ELF-1 (cell line): ENCODE measurements at regions not wholly inside any gene's neighbourhood (a gene's known extent, or its start where the extent isn't known, plus 50 kb on each side); places are given as distances from the start of the nearest gene placed in this dataset.
"Not testable (repeated sequence)": the region's sequence is repeated elsewhere in the genome, so short reads cannot be mapped to it uniquely, and the experiment has no call there.

Source experiments
- DNase-seq: peaks from one replicate; pipeline ENCODE4 v3.0.0-alpha.2; 2016; ENCODE audit warnings: low read depth, low spot score

DNA sequence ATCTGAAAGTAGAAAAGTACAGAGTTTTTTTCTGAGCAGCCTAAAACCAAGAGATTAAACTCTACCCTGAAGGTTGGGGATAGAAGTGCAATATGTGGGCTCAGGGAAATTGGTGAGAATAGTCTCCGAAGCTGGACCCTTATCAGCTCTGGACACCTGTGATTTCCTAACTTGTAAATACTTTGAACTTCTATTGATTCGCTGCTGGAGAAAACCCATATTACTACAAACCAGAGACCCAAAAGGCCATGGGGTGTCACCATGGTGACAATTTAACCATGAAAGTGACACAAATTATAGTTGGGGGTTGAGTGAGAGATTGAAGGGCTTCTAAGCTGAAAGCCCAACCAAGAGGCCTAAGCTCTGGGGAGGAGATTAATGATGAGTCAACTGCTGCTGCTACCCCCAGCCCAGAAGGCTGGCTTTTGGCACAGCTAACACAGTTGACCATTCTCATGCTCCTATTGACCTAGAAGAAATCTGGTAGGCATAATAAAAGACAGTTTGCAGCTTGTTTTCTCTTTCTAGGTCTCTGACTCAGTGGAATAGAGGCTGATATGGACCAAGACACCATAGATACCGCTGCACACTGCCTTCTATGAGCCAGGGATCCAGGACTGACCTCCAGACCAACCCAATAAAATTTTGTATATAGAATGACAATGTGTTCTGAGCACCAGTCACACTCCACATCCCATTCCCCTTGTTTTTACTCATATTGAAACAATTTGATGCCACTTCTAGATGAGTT, 131.9 kb upstream of the FNDC3A start:
- peak; percentile 23 for DNase-seq

DNA sequence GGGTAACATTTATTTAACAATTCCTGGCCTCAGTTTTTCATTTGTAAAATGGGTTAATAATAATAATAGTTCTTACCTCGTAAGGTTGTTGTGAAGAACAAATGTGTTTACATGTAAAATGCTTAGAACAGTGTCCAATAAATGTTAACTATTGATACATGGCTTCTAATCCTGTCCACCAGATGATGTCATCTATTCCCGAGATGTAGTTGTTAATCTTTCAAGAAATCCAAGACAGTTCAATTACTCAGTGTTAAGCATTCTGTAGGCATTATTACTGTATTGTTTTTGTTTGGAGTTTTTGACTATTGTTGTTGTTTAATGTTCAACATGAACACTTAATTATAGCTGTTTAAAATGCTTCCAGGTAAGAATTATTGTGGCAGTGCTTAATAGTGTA, 131.0 kb upstream of the FNDC3A start:
- DNase-seq = no peak

DNA sequence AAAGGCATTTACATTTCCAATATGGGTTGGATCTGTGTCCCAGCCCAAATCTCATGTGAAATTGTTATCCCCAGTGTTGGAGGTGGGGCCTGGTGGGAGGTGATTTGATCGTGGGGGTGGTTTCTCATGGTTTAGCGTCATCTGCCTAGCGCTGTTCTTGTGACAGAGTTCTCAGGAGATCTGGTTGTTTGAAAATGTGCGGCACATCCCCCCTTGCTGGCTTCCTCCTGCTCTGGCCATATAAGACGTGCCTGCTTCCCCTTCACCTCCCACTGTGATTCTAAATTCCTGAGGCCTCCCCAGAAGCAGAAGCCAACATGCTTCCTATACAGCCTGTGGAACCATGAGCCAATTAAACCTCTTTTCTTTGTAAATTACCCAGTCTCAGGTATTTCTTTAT, 126.2 kb upstream of the FNDC3A start:
- DNase-seq = no peak

DNA sequence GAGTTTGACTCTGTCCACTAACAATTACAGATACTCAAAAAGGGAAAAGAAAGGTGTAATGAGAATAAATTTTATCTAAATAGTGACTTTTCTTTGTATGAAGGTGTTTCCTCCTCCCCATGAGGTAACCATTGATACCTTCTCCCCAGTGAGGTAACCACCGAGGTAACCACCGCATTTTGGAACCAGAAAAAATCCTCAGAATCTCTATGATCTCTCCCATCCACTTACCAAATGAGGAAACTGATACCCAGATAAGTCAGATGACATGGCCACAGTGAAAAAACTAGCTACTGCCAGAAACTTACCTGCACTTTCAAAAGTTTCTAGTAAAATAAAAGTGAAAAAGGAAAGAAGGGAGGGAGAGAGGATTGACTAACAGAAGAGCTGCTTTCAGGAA, 124.0 kb upstream of the FNDC3A start:
- no peak for DNase-seq

DNA sequence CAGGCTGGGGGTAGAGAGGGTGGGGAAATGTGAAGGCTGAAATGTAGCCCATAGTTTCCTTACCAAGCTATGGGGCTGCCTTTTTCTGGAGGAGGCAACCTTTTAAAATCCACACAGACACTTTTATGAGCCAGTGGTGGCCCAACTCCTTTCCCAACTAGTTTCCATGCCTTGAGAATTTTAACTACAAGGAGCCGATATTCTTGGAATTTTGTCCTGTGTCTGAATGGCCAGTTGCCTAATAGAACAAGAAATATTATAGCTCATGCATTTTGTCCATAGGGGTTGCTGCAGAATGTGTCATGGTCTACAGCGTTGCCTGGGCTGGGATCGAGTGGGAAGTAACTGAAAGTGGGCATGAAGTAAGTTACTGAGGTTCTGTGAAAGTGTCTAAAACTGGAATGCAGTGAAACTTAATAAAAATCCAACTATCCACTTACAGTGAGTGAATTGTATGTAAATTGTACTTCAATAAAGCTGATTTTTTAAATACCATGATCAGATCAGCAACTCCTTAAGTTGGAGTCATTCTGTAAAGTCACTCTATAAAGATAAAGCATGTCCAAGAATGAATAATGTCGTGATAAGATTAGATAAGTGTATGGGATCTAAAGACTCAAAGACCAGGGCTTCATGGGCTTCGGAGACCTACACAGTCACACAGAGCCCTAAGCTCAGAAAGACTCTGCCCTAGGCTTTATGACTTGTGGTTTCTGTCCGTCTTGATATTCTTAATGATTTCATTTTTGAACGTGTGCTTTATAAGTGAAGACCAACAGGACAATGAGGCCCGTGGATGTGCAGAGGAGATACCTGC, 122.6 kb upstream of the FNDC3A start:
- DNase-seq = no peak

DNA sequence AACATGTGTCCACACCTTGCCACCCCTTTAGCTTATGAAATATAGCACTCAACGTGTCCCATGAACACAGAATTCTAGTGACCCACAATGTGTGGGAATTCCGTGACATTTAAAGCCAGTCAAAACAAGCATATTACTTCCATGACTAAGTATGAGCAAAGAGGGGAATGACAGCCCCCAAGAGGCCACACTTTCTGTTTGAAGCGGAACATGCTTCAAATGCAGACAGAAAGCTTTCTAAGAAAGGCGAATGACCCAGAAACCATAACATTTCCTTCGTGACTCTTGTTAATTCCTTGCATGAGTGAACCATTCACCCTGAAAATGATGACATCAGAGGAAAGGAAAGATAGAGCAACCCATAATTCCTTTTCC, 122.0 kb upstream of the FNDC3A start:
- no peak for DNase-seq

DNA sequence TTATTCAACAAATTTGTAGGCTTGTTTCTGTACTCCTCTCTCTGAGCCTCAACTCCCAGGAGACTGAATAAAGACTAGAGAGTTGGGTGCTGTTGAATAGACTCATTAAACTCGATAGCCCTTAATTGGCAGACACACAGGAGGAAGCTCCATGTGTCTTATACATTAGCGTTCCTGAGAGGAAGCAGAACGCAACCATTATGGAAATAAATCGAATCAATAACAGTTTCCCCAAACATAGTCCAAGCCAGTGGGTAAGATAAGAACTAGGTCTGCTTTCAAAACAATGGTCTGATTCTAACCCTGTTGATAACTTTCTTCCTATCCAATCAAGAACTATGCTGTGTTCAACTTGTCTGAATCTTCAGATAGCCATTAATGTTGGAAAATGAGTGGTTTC, 118.1 kb upstream of the FNDC3A start:
- DNase-seq = no peak

DNA sequence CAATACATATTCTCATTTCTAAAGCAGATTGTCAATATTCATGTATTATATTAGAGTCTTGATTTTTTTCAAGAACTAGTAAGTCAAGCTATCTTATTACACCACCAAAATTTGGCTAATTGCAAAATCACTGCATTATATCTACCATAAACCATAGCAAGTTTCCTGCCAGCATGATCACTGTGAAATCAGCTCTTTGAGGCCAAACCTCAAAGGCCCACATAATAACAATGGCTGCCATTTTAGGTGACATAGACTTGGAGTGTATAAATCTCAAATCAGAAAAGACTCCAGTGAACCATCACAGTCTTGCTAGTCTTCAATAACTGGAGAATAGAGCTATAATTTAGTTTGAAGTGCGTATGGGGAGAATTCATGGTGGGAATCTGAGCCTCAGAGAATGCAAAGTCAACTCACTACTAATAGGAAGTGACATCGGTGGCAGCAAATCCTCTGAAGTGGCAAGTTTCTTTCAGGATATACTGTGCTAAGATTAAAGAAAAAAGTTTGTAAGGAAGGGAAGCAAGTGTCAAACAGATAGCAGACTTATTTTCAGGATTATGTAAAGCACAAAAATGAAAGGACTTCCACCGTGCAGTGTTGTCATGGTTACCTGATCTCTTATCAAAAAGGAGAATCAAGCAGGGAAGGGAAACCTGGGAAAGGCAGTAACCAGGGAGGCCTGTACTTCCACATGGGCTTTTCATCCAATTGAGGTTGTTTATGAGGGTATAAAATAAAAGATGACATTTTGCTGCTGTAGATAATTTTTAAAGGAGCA, 117.4 kb upstream of the FNDC3A start:
- DNase-seq = no peak

DNA sequence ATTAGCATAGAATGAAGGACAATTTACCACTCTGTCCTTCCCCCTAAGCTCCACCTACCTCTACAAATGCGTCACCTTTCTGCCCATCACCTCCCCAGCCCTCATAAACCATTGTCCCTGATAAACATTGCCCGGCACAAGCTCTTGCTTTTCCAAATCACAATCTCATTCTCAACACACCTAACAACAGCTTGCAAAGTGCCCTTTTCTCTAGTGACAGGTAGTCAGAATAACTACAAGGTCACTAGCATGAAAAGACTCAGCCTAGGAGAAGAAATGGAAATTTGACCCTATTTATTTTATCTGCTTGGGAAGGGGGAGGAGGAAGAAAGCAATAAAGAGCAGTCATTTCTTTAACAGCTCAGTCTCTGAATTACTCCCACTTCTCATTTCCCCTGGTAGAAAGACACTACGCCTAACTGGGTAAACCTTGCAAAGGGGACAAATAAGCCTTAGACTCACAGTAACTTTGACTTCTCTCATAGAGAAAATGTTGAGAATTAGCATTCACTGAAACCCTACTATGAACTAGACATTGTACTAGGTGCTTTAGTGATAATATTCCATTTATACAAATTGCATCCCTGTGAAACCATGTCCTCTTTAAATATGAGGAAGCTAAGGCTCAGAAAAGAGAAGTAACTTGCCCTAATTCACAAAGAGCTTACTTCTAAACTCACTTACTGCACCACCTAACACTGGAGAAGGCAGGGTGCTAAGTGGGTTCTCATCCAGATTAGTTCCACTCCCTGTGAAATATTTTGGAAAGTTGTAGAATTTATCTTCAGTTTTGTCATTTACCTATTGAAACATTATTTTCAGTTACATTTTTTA, 116.2 kb upstream of the FNDC3A start:
- peak; percentile 47 for DNase-seq

DNA sequence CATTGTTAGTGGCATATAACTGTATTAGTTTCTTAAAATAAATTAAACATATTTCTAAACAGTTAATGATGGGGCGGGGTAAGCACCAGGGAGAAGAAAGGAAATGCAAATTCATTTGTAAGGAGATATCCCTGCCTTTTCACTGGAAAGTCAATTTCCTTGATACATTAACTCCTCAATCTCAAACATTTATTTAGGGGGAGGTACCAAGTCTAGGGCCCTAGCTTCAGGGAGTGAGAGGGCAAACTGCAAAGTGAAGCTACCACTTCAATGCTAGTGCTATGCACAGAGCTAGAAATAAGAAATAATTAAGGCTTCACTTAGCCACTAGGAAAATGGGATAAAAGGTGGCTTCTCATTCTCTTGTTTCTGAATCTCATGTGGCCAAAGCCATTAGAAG, 115.3 kb upstream of the FNDC3A start:
- no peak for DNase-seq

DNA sequence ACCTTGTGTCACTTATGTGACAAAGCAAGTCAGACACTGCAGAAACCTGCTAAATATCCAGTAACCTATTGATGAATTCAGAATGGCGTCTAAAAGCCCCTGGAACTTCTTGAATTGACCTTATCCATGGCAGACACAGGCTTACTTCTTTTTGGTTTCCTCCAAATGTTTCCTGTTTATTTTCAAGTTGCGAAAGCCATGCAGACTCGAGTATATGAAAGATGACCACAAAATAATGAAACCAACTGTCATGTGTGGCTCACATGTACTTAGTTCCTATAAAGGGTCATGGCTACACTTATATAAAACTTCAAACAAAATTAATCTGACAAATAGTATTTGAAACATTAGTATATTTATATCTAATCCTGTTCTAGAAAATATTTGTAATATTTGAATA, 113.1 kb upstream of the FNDC3A start:
- no peak for DNase-seq

DNA sequence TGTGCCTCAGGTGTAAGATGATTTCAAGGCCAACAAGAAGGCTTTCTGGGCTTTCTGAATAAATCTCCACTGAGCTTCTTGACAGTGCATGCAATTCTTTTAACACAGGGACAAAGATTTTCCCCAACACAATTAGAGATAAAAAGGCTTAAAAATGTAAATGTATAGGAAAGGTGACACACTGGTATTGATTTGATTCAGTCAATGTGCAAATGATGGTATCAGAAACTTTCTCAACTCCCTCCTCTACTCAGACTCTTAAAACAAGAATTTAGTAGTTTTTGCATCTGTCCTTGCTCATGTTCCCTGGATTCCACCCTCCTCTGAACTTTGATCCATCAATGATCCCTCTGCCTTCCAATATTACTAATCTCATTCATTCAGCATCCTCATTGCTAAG, 111.6 kb upstream of the FNDC3A start:
- no peak for DNase-seq

DNA sequence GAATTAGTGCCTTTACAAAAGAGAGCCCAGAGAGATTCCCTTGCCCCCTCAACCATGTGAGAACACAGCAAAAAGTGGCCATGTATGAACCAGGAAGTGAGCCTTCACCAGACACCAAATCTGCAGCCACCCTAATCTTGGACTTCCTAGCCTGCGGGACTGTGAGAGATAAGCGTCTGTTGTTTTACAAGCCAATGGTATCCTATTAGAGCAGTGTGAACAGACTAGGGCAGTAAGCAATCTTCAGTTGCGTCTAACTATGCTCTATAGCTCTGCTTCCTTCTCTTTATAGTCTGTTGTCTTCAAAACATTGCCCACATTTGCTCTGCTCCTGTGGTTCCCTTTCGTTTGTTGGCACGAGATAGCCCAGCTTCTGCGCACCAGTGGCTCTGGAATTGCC, 109.5 kb upstream of the FNDC3A start:
- DNase-seq = peak; percentile 41

DNA sequence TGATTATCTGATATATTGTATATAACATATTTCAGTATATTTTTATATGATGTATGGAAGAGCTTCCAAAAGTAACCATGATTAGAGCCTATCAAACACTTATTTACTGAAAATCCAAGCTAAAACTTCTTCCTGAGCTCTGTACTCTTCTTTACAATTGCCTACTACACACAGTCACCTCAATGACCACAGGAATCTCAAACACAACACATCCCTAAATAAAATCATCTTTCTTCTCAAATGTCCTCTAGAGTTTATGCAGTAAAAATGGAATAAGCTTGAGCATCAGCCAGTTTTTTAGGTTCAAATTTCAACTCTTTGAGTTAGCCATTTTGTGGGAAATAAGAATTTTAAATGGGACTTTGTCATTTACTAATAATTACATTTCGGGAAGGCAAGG, 102.6 kb upstream of the FNDC3A start:
- no peak for DNase-seq

DNA sequence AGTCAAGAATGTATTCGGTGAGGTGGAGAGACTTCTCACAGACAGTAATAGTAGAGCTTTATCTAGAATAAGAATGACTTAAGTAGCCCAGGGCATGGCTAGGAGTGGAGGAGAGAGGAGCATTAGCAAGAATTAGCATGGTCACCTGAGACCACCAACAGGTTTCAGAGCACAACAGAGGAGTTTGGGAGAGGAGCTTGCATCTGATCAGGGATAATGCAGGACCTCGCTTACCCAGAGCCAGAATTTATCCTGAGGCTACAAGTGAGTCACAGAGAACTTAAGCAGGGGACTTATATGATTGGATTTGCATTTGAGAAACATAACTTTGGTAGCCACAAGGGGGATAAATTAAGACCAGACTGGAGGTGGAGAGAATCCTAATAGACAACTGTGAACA, 102.1 kb upstream of the FNDC3A start:
- DNase-seq = peak; percentile 92

DNA sequence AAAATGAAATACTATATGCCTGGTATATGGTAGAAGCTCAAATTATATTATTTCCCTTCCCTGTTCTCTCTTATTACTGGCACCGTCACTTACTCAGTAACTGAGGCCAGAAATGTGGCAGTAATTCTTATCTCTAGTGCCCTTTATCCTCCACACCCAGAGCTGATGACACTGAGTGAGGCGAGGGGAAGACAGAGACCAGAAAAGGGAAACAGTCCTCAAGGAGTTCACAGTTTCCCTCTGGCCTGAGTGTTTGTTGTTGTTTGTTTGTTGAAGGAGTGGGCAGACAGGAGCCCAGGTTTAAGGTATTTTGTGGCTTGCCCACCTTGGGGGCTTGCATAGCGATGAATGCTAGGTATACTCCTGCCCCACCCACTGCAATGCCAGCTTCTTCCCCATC, 101.5 kb upstream of the FNDC3A start:
- peak; percentile 37 for DNase-seq

DNA sequence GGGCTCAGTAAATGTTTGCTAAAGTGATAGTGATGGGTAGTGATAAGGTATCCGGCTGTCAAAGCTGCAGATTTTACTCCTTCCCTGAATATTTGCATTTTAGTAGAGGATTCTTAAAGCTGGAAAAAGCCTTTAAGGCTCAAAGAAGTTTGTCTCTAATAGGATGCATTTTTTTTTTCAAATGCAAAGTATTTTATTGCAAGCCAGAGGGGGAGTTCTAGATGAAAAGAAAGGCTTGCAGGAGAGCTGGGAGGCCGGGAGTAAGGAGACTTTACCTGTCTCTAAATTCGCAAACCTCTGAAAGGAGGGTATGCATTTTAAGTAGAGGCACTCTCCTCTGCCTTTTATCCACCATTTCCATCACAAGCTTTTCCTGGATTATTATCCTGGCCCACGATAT, 100.7 kb upstream of the FNDC3A start:
- DNase-seq = no peak

DNA sequence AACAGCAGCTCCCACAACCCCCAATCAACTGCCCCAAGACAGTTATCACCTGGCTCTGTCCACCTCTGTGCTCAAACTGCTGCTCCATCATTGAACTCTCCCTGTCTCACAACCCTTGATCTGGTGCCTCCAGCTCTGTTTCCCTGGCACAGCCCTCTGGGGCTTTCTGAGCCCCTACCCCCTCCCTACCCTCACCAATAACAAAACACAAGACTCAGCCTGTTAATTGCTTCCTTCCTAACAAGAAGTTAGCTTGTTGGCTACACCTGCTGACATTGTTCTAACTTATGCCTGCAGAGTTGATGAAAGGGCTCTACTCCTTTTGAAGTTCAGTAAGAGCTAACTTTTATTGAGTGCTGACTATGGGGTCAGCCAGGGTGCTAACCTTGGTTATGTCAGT, 99.4 kb upstream of the FNDC3A start:
- DNase-seq = peak; percentile 76

DNA sequence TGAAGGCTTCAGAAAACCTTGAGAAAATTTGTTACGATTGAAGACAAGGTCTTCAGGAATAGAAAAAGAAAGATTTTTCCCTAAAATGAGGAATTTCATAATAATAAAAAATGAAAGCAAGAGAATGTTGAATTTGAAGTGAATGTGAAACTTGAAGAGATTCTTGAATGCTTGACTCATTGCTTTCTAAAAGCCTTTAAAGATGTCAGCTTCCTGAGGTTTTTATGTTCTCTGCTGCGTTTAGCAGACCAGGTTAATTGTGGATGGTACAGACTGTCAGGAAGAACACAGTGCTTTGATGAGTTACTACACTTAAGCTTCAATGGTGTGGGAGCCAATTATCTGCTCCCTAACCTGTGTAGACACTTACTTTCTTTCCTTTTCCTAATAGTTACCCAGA, 96.3 kb upstream of the FNDC3A start:
- DNase-seq = no peak

DNA sequence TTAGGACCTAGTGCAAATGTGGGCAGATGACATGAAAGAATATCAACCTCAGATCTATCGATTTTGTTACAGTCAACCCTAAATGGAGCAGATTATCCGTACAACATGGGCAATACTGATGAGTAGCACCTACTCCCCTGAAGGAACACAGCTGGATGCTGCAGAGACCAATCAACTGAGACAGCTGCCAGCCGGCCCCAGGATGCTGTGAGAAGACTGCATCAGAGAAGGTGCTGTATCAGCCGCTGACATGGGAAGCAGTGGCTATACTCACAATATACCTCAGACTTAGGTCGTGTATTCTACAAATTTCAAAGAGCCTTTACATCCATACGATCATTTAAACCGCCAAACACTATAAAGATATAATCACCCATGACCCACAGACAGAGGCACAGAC, 95.9 kb upstream of the FNDC3A start:
- no peak for DNase-seq

DNA sequence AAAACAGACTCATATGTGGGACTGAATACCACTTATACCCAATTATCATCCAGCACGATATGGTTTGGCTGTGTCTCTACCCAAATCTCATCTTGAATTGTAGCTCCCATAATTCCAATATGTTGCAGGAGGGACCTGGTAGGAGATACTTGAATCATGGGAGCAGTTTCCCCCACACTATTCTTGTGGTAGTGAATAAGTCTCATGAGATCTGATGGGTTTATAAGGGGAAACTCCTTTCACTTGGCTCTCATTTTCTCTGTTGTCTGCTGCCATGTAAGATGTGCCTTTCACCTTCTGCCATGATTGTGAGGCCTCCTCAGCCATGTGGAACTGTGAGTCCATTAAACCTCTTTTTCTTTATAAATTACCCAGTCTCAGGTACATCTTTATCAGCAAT, 91.9 kb upstream of the FNDC3A start:
- DNase-seq = not testable (repeated sequence)

DNA sequence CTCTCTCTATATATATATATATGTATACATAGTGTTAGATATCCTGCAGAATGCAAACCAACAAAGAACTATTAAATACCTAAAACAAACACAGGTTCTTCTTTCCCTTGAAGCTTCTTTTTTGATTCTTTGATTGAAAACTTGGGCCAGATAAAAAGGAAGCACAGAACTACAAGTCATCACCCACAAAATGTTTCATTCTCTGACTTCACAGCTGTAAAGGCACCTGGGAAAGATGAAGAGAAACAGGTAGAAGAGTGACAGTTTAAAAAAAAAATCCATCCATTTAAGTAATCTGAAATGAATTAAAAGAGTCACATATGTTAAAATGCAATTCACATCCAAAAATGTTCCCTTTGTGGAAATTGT, 90.7 kb upstream of the FNDC3A start:
- DNase-seq = no peak
